D341Med (cell line): ENCODE measurements at regions not wholly inside any gene's neighbourhood (a gene's known extent, or its start where the extent isn't known, plus 50 kb on each side); places are given as distances from the start of the nearest gene placed in this dataset.
"Not testable (repeated sequence)": the region's sequence is repeated elsewhere in the genome, so short reads cannot be mapped to it uniquely, and the experiment has no call there.

Experiments
- DNase-seq: peaks from one replicate; pipeline ENCODE4 v3.0.0; 2012; ENCODE audit warnings: low spot score

- DNase-seq = no peak
These were observed 121.6 kb downstream of the CASP12 start for GRCh38 chr11:104776501-104777170.

GRCh38 chr11:104774578-104774977 is 123.7 kb downstream of the CASP12 start:
- DNase-seq = no peak

- DNase-seq = no peak
These were observed 125.4 kb downstream of the CASP12 start for GRCh38 chr11:104772806-104773241.

GRCh38 chr11:104771763-104772162 is 126.5 kb downstream of the CASP12 start:
- DNase-seq = no peak

- not testable (repeated sequence) for DNase-seq
These were observed 127.2 kb downstream of the CASP12 start for GRCh38 chr11:104771046-104771445.

- DNase-seq = no peak
These were observed 132.7 kb downstream of the CASP12 start for GRCh38 chr11:104765401-104766095.

- DNase-seq = no peak
These were observed 133.6 kb downstream of the CASP12 start for GRCh38 chr11:104764710-104765045.

- DNase-seq = no peak
These were observed 134.1 kb downstream of the CASP12 start for GRCh38 chr11:104763930-104764709.

- no peak for DNase-seq
These were observed 136.7 kb downstream of the CASP12 start for GRCh38 chr11:104761511-104761910.

- no peak for DNase-seq
These were observed 138.8 kb downstream of the CASP12 start for GRCh38 chr11:104759464-104759863.

- no peak for DNase-seq
These were observed 159.3 kb downstream of the CASP12 start for GRCh38 chr11:104738918-104739317.

GRCh38 chr11:104738208-104738607 is 160.1 kb downstream of the CASP12 start:
- no peak for DNase-seq

- DNase-seq = no peak
These were observed 161.8 kb downstream of the CASP12 start for GRCh38 chr11:104736502-104736901.

GRCh38 chr11:104734998-104735397 is 163.3 kb downstream of the CASP12 start:
- no peak for DNase-seq

GRCh38 chr11:104731890-104732289 is 166.4 kb downstream of the CASP12 start:
- no peak for DNase-seq

GRCh38 chr11:104728927-104729326 is 169.3 kb downstream of the CASP12 start:
- peak; percentile 32 for DNase-seq

GRCh38 chr11:104727768-104728167 is 170.5 kb downstream of the CASP12 start:
- DNase-seq = no peak

- DNase-seq = no peak
These were observed 171.2 kb downstream of the CASP12 start for GRCh38 chr11:104727095-104727494.

GRCh38 chr11:104725796-104726408 is 172.4 kb downstream of the CASP12 start:
- no peak for DNase-seq

- no peak for DNase-seq
These were observed 184.9 kb downstream of the CASP12 start for GRCh38 chr11:104713401-104713800.

- no peak for DNase-seq
These were observed 192.6 kb downstream of the CASP12 start for GRCh38 chr11:104705490-104706190.

GRCh38 chr11:104704888-104705287 is 193.4 kb downstream of the CASP12 start:
- DNase-seq = no peak
